Stimulated activated naive CD8-positive, alpha-beta T cell treated with anti-CD3 and anti-CD28 coated beads, Interleukin-15, Interleukin-2, amounts not matched to agents 100 ng/mL and 50 ng/mL, for 24 hours (primary cell): ENCODE measurements at regions not wholly inside any gene's neighbourhood (a gene's known extent, or its start where the extent isn't known, plus 50 kb on each side); places are given as distances from the start of the nearest gene placed in this dataset.
"Not testable (repeated sequence)": the region's sequence is repeated elsewhere in the genome, so short reads cannot be mapped to it uniquely, and the experiment has no call there.

ENCODE experiments used
- H3K27ac Mint-ChIP-seq: one replicate; pipeline ENCODE4 v1.8.0; 2021; ENCODE audit warnings: mild to moderate bottlenecking, mixed read lengths
- H3K27me3 Mint-ChIP-seq: one replicate; pipeline ENCODE4 v1.8.0; 2021; ENCODE audit warnings: mixed read lengths
- H3K36me3 Mint-ChIP-seq: one replicate; pipeline ENCODE4 v1.8.0; 2021; ENCODE audit warnings: low read depth, mixed read lengths
- H3K4me1 Mint-ChIP-seq: one replicate; pipeline ENCODE4 v1.8.0; 2021; ENCODE audit warnings: low read depth, mixed read lengths
- H3K4me3 Mint-ChIP-seq: one replicate; pipeline ENCODE4 v1.8.0; 2021; ENCODE audit warnings: mild to moderate bottlenecking, mixed read lengths
- H3K9me3 Mint-ChIP-seq: one replicate; pipeline ENCODE4 v1.8.0; 2021; ENCODE audit warnings: mixed read lengths

DNA sequence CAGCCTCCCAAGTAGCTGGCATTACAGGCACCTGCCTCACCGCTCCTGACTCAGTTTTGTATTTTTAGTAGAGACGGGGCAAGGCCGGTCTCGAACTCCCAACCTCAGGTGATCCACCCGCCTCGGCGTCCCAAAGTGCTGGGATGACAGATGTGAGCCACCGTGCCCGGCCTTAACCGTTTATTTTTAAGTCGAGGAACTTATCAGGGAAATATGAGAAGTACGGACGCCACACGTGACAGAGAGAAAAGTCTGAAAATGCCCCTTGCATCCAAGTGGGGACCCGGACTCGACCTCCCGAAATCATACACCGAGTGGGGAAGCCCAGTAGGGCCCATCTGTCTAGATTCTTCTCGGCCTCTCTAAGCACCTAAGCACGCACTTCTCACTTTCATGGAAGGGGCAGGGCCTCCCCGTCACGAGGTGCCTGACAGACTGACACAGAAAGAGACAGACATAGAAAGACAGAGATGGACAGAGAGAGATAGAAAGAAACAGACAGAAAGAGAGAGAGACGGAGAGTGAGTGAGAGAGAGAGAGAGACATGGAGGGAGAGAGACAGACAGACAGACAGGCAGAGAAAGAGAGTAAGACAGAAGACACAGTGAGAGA is 756.5 kb upstream of the DEFB115 start:
- Mint-ChIP-seq H3K4me3 (no peak overlapping the region), H3K27me3 (no peaks in the 10 kb centered on the region), H3K27ac (no peak overlapping the region), H3K36me3 (no peaks in the 10 kb centered on the region), H3K4me1 (no peaks in the 10 kb centered on the region), H3K9me3 (no peaks in the 10 kb centered on the region)

DNA sequence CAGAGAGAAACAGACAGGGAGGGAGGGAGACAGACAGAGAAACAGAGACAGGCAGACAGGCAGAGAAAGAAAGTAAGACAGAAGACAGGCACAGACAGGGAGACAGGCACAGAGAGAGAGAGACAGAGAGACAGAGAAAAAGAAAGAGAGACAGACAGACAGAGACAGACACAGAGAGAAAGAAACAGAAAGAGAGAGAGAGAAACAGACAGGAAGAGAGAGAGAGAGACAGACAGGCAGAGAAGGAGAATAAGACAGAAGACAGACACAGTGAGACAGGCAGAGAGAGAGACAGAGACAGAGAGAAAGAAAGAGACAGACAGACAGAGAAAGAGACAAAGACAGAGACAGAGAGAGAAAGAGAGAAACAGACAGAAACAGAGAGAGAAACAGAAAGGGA is 754.8 kb upstream of the DEFB115 start:
- Mint-ChIP-seq H3K27me3 (no peaks in the 10 kb centered on the region), H3K9me3 (peaks cover 5% of the 10 kb centered on the region), H3K36me3 (no peaks in the 10 kb centered on the region), H3K4me1 (no peaks in the 10 kb centered on the region), H3K4me3 (no peak overlapping the region), H3K27ac (no peak overlapping the region)

DNA sequence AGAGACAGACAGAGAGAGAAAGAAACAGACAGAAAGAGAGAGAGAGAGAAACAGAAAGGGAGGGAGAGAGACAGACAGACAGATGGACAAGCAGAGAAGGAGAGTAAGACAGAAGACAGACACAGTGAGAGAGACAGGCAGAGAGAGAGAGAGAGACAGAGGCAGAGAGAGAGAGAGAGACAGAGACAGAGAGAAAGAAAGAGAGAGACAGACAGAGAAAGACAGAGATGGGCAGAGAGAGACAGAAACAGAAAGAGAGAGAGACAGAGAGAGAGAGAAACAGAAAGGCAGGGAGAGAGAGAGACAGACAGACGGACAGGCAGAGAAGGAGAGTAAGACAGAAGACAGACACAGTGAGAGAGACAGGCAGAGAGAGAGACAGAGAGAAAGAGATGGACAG is 754.3 kb upstream of the DEFB115 start:
- H3K27ac Mint-ChIP-seq, H3K27me3 Mint-ChIP-seq, H3K4me3 Mint-ChIP-seq, H3K36me3 Mint-ChIP-seq, H3K4me1 Mint-ChIP-seq, H3K9me3 Mint-ChIP-seq: not testable (repeated sequence)

DNA sequence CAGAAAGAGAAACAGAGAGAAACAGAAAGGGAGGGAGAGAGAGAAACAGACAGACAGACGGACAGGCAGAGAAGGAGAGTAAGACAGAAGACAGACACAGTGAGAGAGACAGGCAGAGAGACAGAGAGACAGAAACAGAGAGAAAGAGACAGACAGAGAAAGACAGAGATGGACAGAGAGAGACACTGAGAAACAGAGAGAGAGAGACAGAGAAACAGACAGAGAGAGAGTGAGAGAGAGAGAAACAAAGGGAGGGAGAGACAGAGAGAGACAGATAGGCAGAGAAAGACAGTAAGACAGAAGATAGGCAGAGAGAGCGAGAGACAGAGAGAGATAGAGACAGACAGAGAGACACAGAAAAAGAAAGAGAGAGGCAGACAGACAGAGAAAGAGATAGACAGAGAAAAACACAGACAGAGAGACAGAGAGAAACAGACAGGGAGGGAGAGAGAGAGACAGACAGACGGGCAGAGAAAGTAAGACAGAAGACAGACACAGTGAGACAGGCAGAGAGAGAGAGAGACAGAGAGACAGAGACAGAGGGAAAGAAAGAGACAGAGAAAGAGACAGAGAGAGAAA is 753.4 kb upstream of the DEFB115 start:
- H3K27ac Mint-ChIP-seq = no peak overlapping the region
- no peaks in the 10 kb centered on the region for H3K36me3 Mint-ChIP-seq
- H3K4me1 Mint-ChIP-seq = no peaks in the 10 kb centered on the region
- no peak overlapping the region for H3K4me3 Mint-ChIP-seq
- H3K9me3 Mint-ChIP-seq = peaks cover 5% of the 10 kb centered on the region
- H3K27me3 Mint-ChIP-seq = no peaks in the 10 kb centered on the region

DNA sequence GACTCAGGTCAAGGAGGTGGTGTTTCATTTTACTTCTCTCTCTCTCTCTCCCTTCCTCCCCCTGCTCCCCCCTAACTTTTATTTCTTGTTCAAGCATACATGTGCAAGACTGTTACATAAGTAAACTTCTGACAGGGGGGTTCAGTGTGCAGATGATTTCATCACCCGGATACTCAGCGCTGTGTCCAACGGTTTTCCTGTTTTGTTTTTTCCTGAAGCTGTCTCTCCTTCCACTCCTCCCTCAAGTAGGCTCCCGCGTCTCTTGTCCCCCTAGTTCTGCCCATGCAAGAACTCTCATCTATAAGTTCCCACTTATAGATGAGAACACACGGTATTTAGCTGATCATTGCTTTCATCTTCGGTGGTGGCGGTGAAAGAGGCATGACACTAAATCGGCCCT is 751.9 kb upstream of the DEFB115 start:
- Mint-ChIP-seq H3K4me1 (no peaks in the 10 kb centered on the region), H3K27ac (no peak overlapping the region), H3K4me3 (no peak overlapping the region), H3K36me3 (peaks cover 4% of the 10 kb centered on the region), H3K27me3 (no peaks in the 10 kb centered on the region), H3K9me3 (peaks cover 10% of the 10 kb centered on the region)

DNA sequence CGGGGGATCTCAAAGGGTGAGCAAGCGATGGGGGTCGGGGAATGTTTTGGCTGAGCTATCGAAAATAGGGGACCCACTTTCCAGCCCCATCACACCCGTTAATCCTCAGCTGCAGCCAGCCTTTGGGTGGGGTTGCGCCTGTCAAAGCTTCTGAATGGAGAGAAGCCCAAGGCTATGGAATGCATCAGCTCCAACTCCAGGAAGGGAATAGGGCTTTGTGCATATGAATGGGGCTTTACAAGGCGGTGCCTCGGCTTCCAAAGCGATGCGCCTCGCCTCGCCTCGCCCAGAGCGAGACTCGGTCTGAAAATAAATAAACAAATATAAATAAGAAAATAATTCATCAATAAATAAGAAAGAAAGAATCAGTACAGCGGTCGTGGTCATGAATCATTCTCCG is 751.4 kb upstream of the DEFB115 start:
- H3K4me1 Mint-ChIP-seq = no peaks in the 10 kb centered on the region
- H3K4me3 Mint-ChIP-seq = no peak overlapping the region
- no peak overlapping the region for H3K27ac Mint-ChIP-seq
- H3K27me3 Mint-ChIP-seq = no peaks in the 10 kb centered on the region
- H3K36me3 Mint-ChIP-seq = peaks cover 4% of the 10 kb centered on the region
- H3K9me3 Mint-ChIP-seq = peaks cover 14% of the 10 kb centered on the region

DNA sequence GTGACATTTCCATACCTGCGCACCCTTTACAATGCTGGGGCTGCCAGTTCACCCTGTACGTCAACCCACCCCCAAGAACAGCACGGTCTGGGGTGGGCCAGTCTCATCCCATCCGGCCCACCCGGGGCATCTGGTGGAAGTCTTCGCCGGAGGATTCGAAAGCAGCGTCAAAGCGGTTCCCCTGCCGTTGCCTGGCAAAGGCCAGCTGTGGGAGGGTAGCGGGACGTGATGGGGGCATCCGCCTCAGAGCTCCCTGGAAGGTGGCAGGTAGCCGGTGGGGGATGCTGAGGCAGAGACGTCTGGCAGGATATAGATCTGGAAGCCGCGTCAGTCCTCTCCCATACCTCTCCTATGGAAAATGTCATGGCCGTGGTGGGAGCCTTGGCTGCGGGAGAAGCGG is 749.1 kb upstream of the DEFB115 start:
- not testable (repeated sequence) for H3K4me1 Mint-ChIP-seq, H3K27me3 Mint-ChIP-seq, H3K36me3 Mint-ChIP-seq, H3K4me3 Mint-ChIP-seq, H3K27ac Mint-ChIP-seq
- peaks cover 18% of the 10 kb centered on the region for H3K9me3 Mint-ChIP-seq

DNA sequence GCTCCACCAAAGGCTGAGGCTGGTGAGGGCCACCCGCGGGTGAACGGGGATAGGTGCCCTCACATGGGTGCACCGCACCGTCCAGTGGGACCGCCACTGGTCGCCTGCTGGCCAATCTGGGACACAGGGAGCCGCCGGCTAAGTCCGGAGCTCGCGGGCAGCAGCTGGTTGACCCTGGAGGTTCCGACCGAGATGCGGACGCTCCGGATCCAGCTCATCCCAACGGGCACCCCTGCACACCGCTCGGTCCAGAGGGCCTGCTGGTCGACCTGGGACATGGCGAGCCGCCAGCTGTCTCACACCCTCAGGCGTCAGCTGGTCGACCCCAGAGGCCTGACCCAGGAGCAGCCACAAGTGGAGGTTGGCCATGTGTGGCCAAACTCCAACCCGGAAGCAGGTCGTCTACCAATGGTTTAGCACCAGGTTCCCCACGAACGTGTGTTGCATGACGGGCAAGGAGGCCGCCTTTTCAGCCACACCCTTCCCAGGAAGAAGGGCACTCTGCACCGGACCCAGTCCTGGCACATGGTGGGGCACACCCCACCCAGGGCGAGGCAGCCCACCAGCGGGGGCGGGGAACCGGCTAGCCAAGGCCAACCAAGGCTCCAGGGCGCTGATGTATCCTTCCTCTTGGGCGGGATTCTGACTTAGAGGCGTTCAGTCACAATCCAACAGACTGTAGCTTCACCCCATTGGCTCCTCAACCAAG is 746.0 kb upstream of the DEFB115 start:
- Mint-ChIP-seq H3K36me3 (peaks cover 4% of the 10 kb centered on the region), H3K4me3 (no peak overlapping the region), H3K27me3 (no peaks in the 10 kb centered on the region), H3K4me1 (no peaks in the 10 kb centered on the region), H3K9me3 (peaks cover 25% of the 10 kb centered on the region), H3K27ac (no peak overlapping the region)

DNA sequence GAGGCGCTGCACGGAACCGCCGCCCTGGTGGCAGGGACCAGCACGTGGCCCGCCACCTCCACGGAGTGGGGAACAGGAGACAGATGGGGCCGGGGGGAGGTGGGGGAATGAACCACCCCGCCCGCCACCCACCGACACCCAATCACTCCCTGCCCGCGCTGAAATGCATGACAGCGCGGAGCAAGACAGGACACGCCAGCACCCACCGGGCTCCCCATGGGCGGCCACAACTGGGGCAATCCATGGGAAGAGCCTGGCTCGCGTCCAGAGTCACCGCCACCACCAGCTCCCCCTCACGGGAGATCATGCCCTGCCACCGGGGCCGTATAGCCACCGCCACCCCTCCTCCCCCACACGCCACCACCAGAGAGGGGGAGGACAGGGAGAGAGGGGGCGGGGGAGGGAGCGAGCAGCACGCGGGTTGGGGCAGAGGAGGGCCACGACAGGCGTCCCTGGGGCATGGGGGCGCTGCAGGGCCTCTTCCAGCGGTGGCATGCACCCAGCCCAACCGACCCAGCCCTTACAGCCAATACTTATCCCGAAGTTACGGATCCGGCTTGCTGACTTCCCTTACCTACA is 744.3 kb upstream of the DEFB115 start:
- H3K9me3 Mint-ChIP-seq = peaks cover 20% of the 10 kb centered on the region
- no peak overlapping the region for H3K4me3 Mint-ChIP-seq
- H3K36me3 Mint-ChIP-seq = peaks cover 4% of the 10 kb centered on the region
- no peaks in the 10 kb centered on the region for H3K27me3 Mint-ChIP-seq
- H3K4me1 Mint-ChIP-seq = no peaks in the 10 kb centered on the region
- no peak overlapping the region for H3K27ac Mint-ChIP-seq

DNA sequence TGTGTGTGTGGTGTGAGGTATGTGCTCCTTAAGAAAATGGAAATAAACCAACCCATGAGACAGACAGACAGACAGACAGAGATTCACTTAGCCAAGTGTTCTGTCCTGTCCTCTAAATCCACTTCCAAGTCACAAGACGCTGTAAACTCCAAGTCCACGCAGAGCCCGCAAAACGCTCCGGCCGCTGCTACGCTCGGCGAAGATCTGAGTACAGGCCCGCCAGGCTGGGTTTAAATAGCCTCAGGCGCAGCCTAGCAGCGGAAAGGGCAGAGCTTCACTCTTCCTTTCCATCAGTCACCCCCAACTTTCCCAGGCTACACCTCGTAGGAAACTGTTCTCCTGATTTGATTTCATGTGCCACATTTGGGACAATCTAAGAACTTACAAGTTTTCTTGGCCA is 741.5 kb upstream of the DEFB115 start:
- not testable (repeated sequence) for H3K27ac Mint-ChIP-seq, H3K36me3 Mint-ChIP-seq, H3K27me3 Mint-ChIP-seq, H3K4me1 Mint-ChIP-seq, H3K4me3 Mint-ChIP-seq
- H3K9me3 Mint-ChIP-seq = peaks cover 13% of the 10 kb centered on the region

DNA sequence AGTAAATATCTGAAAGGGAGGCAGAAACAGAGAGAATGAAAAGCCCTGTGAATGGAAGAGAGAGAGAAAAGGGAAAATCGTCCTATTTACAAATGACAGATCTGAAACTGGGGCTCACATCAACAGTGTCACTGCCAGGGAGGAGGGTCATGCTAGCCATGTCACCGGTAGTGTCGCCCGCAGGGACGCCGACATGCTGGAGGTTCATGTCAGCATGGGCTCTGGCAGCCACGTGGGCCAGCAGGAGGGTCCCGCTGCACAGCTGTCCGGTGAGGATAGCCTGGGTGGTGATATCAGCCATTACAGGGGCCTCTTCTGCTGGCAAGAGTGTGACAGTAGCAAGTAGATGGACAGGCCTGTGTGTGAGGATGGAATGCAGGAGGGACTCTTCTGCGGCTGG is 738.6 kb upstream of the DEFB115 start:
- H3K27me3 Mint-ChIP-seq, H3K4me1 Mint-ChIP-seq, H3K36me3 Mint-ChIP-seq, H3K4me3 Mint-ChIP-seq, H3K27ac Mint-ChIP-seq: not testable (repeated sequence)
- H3K9me3 Mint-ChIP-seq = peaks cover 11% of the 10 kb centered on the region

DNA sequence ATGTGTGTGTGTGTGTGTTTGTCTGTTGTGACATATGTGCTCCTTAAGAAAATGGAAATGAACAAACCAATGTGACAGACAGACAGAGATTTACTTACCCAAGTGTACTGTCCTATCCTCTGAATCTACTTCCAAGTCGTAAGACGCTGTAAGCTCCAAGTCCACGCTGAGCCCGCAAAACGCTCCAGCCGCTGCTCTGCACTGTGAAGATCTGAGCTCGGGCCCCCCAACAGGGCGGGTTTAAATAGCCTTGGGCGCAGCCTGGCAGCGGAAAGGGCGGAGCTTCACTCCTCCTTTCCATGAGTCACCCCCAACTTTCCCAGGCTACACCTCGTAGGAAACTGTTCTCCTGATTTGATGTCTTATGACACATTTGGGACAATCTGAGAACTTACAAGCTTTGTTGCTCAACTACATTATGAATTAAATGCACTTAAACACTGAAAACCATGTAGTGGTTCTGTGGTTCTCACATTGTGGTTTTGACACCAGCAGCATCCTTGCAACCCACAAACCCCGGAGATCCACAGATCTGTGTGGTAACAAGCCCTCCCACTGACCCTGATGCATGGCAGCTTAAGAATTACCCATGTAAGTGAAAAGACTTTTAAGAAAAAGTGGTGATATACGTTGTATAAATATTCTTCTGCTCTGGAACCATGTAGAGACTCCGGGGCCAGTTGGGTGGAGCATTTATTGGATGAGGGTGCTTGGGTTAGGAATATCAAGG is 735.6 kb upstream of the DEFB115 start:
- not testable (repeated sequence) for H3K4me1 Mint-ChIP-seq, H3K9me3 Mint-ChIP-seq, H3K27me3 Mint-ChIP-seq, H3K36me3 Mint-ChIP-seq, H3K4me3 Mint-ChIP-seq, H3K27ac Mint-ChIP-seq

DNA sequence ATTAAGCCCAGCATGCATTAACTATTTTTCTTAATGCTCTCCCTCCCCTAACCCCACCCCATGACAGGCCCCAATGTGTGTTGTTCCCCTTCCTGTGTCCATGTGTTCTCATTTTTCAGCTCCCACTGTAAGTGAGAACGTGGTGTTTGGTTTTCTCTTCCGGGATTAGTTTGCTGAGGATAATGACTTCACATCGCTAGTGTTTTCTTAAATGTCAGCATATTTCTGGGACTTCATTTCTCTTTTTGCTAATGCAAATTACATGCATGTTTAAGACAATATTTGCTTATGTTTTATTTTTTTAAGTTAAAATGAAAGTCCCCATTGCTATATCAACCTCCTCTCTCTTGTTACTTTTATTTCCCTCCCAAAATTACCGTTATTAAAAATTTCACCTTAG is 733.3 kb upstream of the DEFB115 start:
- H3K27me3 Mint-ChIP-seq, H3K4me3 Mint-ChIP-seq, H3K27ac Mint-ChIP-seq, H3K4me1 Mint-ChIP-seq, H3K9me3 Mint-ChIP-seq, H3K36me3 Mint-ChIP-seq: not testable (repeated sequence)

DNA sequence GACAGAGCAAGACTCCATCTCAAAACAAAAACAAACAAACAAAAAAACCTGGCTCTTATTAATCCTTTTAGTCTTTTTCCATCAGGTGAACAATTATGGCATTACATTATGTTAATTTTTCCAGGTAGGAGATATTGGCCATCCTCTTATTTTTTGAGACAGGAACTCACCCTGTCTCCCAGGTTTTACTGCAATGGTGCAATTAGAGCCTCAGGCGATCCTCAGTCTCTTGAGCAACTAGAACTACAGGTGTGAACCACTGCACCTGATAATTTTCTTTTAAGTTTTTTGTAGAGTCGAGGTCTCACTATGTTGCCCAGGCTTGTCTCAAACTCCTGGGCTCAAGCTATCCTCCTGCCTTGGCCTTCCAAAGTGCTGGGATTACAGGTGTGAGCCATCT is 732.7 kb upstream of the DEFB115 start:
- H3K4me1 Mint-ChIP-seq, H3K27me3 Mint-ChIP-seq, H3K9me3 Mint-ChIP-seq, H3K36me3 Mint-ChIP-seq, H3K4me3 Mint-ChIP-seq, H3K27ac Mint-ChIP-seq: not testable (repeated sequence)

DNA sequence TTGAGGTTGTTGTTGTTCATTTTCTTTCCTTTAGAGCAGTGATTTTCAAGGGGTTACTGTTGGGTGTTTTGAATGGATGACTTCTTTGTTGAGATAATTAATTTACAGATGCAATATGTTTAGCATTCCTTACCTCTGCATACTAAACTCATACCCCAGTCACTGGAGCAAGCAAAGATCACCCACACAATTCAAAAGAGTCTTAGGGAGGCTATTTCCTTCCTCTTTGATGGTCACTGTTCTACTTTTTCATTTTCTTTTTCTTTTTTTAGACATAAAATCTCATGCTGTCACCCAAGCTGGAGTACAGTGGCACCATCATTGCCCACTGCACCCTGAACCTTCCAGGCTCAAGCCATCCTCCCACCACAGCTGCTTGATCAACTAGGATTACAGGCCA is 723.8 kb upstream of the DEFB115 start:
- H3K27me3 Mint-ChIP-seq, H3K4me3 Mint-ChIP-seq, H3K4me1 Mint-ChIP-seq, H3K9me3 Mint-ChIP-seq, H3K36me3 Mint-ChIP-seq, H3K27ac Mint-ChIP-seq: not testable (repeated sequence)
